GM23338 (cell line): ENCODE measurements at regions not wholly inside any gene's neighbourhood (a gene's known extent, or its start where the extent isn't known, plus 50 kb on each side); places are given as distances from the start of the nearest gene placed in this dataset.

Experiments used
- ATAC-seq: fragments of 200-7000 bp; cut with Tn5 transposase; 3 replicates; pipeline ENCODE4 v1.9.1; 2020
- DNase-seq: peaks from one replicate; pipeline ENCODE4 v3.0.0-alpha.2; 2015; ENCODE audit warnings: low spot score
- H2AFZ ChIP-seq: fragments of 200-600 bp; sonication (generic); 2 replicates; pipeline ENCODE4 v1.8.0; 2016; ENCODE audit warnings: antibody characterized with exemption, mild to moderate bottlenecking, moderate library complexity
- H3F3A ChIP-seq: fragments of 200-600 bp; sonication (generic); replicated peaks from 2 replicates; pipeline ENCODE4 v1.8.0; 2017; ENCODE audit warnings: antibody characterized with exemption, mixed run types, low read depth
- H3K27ac ChIP-seq: fragments of 200-600 bp; sonication (generic); 2 replicates; pipeline ENCODE4 v1.6.1; 2016; ENCODE audit warnings: low read depth
- H3K27me3 ChIP-seq: fragments of 200-600 bp; sonication (generic); 2 replicates; pipeline ENCODE4 v1.8.0; 2016; ENCODE audit warnings: mild to moderate bottlenecking, mixed run types, moderate library complexity; ENCODE audit not compliant: insufficient read depth
- H3K36me3 ChIP-seq: fragments of 200-600 bp; sonication (generic); 2 replicates; pipeline ENCODE4 v1.8.0; 2016; ENCODE audit warnings: mild to moderate bottlenecking; ENCODE audit not compliant: insufficient read depth
- H3K4me1 ChIP-seq: fragments of 200-600 bp; sonication (generic); 2 replicates; pipeline ENCODE4 v1.8.0; 2016; ENCODE audit warnings: mild to moderate bottlenecking, moderate library complexity; ENCODE audit not compliant: insufficient read depth
- H3K4me2 ChIP-seq: fragments of 200-600 bp; sonication (generic); 2 replicates; pipeline ENCODE4 v1.7.1; 2017; ENCODE audit warnings: mixed run types
- H3K4me3 ChIP-seq: fragments of 200-600 bp; sonication (generic); 2 replicates; pipeline ENCODE4 v1.6.1; 2016; ENCODE audit warnings: mixed run types
- H3K79me2 ChIP-seq: fragments of 200-600 bp; sonication (generic); replicated peaks from 2 replicates; pipeline ENCODE4 v1.8.0; 2017; ENCODE audit warnings: mild to moderate bottlenecking; ENCODE audit not compliant: insufficient read depth
- H3K9me2 ChIP-seq: fragments of 200-600 bp; sonication (generic); 2 replicates; pipeline ENCODE4 v1.8.0; 2017; ENCODE audit not compliant: insufficient read depth
- H4K20me1 ChIP-seq: fragments of 200-600 bp; sonication (generic); replicated peaks from 2 replicates; pipeline ENCODE4 v1.8.0; 2017; ENCODE audit warnings: mild to moderate bottlenecking; ENCODE audit not compliant: insufficient read depth
- H3K27ac Mint-ChIP-seq: 2 replicates; pipeline ENCODE4 v1.8.0; 2020; ENCODE audit warnings: inconsistent platforms, mild to moderate bottlenecking, moderate library complexity, mixed read lengths
- H3K27me3 Mint-ChIP-seq: 3 replicates; pipeline ENCODE4 v1.8.0; 2022; ENCODE audit warnings: low read depth, mild to moderate bottlenecking, moderate library complexity, mixed read lengths, inconsistent platforms; ENCODE audit not compliant: insufficient read depth, poor library complexity
- H3K36me3 Mint-ChIP-seq: 3 replicates; pipeline ENCODE4 v1.8.0; 2021; ENCODE audit warnings: low read depth, mild to moderate bottlenecking, inconsistent platforms, moderate library complexity, mixed read lengths
- H3K4me1 Mint-ChIP-seq: 3 replicates; pipeline ENCODE4 v1.8.0; 2020; ENCODE audit warnings: mild to moderate bottlenecking, inconsistent platforms, mixed read lengths
- H3K4me3 Mint-ChIP-seq: 3 replicates; pipeline ENCODE4 v1.8.0; 2021; ENCODE audit warnings: moderate library complexity, mild to moderate bottlenecking, inconsistent platforms, mixed read lengths
- H3K9me3 Mint-ChIP-seq: 3 replicates; pipeline ENCODE4 v1.8.0; 2020; ENCODE audit warnings: moderate library complexity, mild to moderate bottlenecking, inconsistent platforms, mixed read lengths
- CREB1 ChIP-seq: fragments of 250-450 bp; sonication (Bioruptor Pico); IDR thresholded peaks from 2 replicates; pipeline ENCODE4 v1.5.0; 2020; ENCODE audit warnings: low read depth, mild to moderate bottlenecking, moderate library complexity
- EZH2 ChIP-seq: fragments of 200-600 bp; sonication (generic); IDR thresholded peaks from one replicate; pipeline ENCODE4 v1.8.0; 2017; ENCODE audit warnings: antibody characterized with exemption, mild to moderate bottlenecking, low read depth; ENCODE audit not compliant: unreplicated experiment
- EZH2phosphoT487 ChIP-seq: fragments of 200-600 bp; sonication (generic); IDR thresholded peaks from one replicate; pipeline ENCODE4 v1.8.1; 2018; ENCODE audit warnings: antibody characterized with exemption; ENCODE audit not compliant: unreplicated experiment
- NANOG ChIP-seq: IDR thresholded peaks from 2 replicates; pipeline ENCODE4 v1.6.1; 2016; ENCODE audit warnings: antibody characterized with exemption, borderline replicate concordance
- POLR2AphosphoS5 ChIP-seq: IDR thresholded peaks from 2 replicates; pipeline ENCODE4 v1.6.1; 2016; ENCODE audit warnings: antibody characterized with exemption, low read depth
- STAT1 ChIP-seq: IDR thresholded peaks from one replicate; pipeline ENCODE4 v1.6.1; 2016; ENCODE audit warnings: antibody characterized with exemption; ENCODE audit not compliant: unreplicated experiment
- ZNF114 ChIP-seq: fragments of 250-450 bp; sonication (Bioruptor Pico); IDR thresholded peaks from 2 replicates; pipeline ENCODE4 v1.5.0; 2020; ENCODE audit warnings: mild to moderate bottlenecking, moderate library complexity
- ZNF331 ChIP-seq: fragments of 250-450 bp; sonication (Bioruptor Pico); IDR thresholded peaks from 2 replicates; pipeline ENCODE4 v1.5.0; 2020; ENCODE audit warnings: low read depth, mild to moderate bottlenecking, moderate library complexity
- TF ChIP-seq, protein P1 (sequence below): fragments of 250-450 bp; sonication (Bioruptor Pico); IDR thresholded peaks from 2 replicates; pipeline ENCODE4 v1.5.0; 2020; ENCODE audit warnings: mild to moderate bottlenecking, moderate library complexity
- TF ChIP-seq, protein P2 (sequence below), 2 experiments: fragments of 200-600 bp in 1 of 2; sonication (generic) in 1 of 2; conservative IDR thresholded peaks; 2 replicates each; pipeline versions ENCODE4 v1.5.1 to v1.6.1; 2016 to 2017; ENCODE audit warnings: antibody characterized with exemption in 2 of 2, low read depth in 2 of 2, mild to moderate bottlenecking in 2 of 2, moderate library complexity in 1 of 2
- TF ChIP-seq, protein P3 (sequence below): IDR thresholded peaks from 2 replicates; pipeline ENCODE4 v1.6.1; 2016; ENCODE audit warnings: antibody characterized with exemption

DNA sequence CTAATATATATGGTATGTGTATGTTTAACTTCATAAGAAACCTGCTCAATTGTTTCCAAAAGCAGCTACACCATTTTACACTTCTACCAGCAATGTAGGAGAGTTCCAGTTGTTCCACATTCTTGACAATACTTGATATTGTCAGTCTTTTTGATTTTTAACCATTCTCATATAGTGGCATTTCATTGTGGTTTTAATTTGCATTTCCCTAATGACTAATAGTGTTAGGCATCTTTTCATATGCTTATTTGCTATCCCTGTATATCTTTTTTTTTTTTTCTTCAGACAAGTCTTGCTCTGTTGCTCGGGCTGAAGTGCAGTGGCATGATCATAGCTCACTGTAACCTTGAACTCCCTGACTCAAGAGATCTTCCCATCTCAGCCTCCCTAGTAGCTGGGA, 58.2 kb upstream of the TRIM2 start:
- peaks cover 26% of the 10 kb centered on the region for H3K4me1 ChIP-seq
- no peaks in the 10 kb centered on the region for H3K36me3 ChIP-seq
- H3K79me2 ChIP-seq, result no peaks in the 10 kb centered on the region
- no peaks in the 10 kb centered on the region for H3K36me3 Mint-ChIP-seq
- H3K4me3 ChIP-seq, result no peak overlapping the region
- H3K27ac Mint-ChIP-seq, result no peak overlapping the region
- H2AFZ ChIP-seq, result no peak overlapping the region; the same call in 1 of the 2 replicates
- H3K27ac ChIP-seq, result no peak overlapping the region
- DNase-seq, result no peak
- H4K20me1 ChIP-seq, result no peaks in the 10 kb centered on the region
- no peaks in the 10 kb centered on the region for H3K9me2 ChIP-seq
- no peak for TF ChIP-seq CREB1 (CRISPR knock-in tag)
- peaks cover 8% of the 10 kb centered on the region for H3K27me3 Mint-ChIP-seq
- no peak overlapping the region for H3K4me3 Mint-ChIP-seq
- H3F3A ChIP-seq, result no peaks in the 10 kb centered on the region
- ATAC-seq, result no peak
- peaks cover 38% of the 10 kb centered on the region for H3K4me1 Mint-ChIP-seq
- no peaks in the 10 kb centered on the region; the same call in 2 of the 3 replicates for H3K9me3 Mint-ChIP-seq
- H3K27me3 ChIP-seq, result peaks cover 3% of the 10 kb centered on the region; the same call in 1 of the 2 replicates
- H3K4me2 ChIP-seq, result no peak overlapping the region

DNA sequence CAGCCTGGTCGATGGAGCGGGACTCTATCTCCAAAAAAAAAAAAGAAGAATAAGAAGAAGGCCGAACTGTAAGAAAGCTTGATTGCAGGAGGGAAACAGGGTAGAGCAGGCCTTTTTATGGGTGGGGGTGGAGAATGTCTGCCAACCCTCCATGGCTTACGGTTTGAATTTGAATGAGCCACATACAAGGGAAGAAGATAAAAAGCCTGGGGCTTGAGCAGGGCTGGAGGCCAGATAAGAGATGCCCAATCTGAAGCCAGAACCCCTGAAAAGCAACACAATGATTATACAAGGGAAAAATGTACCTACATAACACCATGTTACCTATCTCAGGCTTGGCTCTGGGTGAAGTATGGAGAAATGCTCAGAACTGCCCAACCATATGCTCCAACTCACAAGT, 57.3 kb upstream of the TRIM2 start:
- 0 out of 3 replicates have a peak overlapping the region, but pooled peaks have one; percentile 20 for H3K4me3 Mint-ChIP-seq
- no peak overlapping the region for H3K27ac ChIP-seq
- no peaks in the 10 kb centered on the region for H4K20me1 ChIP-seq
- no peaks in the 10 kb centered on the region for H3K36me3 ChIP-seq
- no peak overlapping the region for H3K4me3 ChIP-seq
- H3K36me3 Mint-ChIP-seq, result no peaks in the 10 kb centered on the region
- no peaks in the 10 kb centered on the region for H3F3A ChIP-seq
- peak overlapping the region; percentile 49 for H2AFZ ChIP-seq
- no peak overlapping the region for H3K27ac Mint-ChIP-seq
- H3K4me2 ChIP-seq, result peak overlapping the region; percentile 25; the same call in 1 of the 2 replicates
- H3K79me2 ChIP-seq, result no peaks in the 10 kb centered on the region
- no peak for DNase-seq
- peaks cover 46% of the 10 kb centered on the region for H3K4me1 Mint-ChIP-seq
- H3K9me3 Mint-ChIP-seq, result no peaks in the 10 kb centered on the region; the same call in 2 of the 3 replicates
- H3K9me2 ChIP-seq, result no peaks in the 10 kb centered on the region
- peaks cover 12% of the 10 kb centered on the region for H3K27me3 ChIP-seq
- peaks cover 12% of the 10 kb centered on the region for H3K27me3 Mint-ChIP-seq
- peaks cover 33% of the 10 kb centered on the region for H3K4me1 ChIP-seq
- ATAC-seq, result peak; percentile 38
- TF ChIP-seq STAT1 (no peak), EZH2 (no peak), NANOG (no peak), POLR2AphosphoS5 (no peak), EZH2phosphoT487 (no peak), ZNF331 (CRISPR knock-in tag) (no peak), ZNF114 (CRISPR knock-in tag) (no peak)
- TF ChIP-seq, protein P1, sequence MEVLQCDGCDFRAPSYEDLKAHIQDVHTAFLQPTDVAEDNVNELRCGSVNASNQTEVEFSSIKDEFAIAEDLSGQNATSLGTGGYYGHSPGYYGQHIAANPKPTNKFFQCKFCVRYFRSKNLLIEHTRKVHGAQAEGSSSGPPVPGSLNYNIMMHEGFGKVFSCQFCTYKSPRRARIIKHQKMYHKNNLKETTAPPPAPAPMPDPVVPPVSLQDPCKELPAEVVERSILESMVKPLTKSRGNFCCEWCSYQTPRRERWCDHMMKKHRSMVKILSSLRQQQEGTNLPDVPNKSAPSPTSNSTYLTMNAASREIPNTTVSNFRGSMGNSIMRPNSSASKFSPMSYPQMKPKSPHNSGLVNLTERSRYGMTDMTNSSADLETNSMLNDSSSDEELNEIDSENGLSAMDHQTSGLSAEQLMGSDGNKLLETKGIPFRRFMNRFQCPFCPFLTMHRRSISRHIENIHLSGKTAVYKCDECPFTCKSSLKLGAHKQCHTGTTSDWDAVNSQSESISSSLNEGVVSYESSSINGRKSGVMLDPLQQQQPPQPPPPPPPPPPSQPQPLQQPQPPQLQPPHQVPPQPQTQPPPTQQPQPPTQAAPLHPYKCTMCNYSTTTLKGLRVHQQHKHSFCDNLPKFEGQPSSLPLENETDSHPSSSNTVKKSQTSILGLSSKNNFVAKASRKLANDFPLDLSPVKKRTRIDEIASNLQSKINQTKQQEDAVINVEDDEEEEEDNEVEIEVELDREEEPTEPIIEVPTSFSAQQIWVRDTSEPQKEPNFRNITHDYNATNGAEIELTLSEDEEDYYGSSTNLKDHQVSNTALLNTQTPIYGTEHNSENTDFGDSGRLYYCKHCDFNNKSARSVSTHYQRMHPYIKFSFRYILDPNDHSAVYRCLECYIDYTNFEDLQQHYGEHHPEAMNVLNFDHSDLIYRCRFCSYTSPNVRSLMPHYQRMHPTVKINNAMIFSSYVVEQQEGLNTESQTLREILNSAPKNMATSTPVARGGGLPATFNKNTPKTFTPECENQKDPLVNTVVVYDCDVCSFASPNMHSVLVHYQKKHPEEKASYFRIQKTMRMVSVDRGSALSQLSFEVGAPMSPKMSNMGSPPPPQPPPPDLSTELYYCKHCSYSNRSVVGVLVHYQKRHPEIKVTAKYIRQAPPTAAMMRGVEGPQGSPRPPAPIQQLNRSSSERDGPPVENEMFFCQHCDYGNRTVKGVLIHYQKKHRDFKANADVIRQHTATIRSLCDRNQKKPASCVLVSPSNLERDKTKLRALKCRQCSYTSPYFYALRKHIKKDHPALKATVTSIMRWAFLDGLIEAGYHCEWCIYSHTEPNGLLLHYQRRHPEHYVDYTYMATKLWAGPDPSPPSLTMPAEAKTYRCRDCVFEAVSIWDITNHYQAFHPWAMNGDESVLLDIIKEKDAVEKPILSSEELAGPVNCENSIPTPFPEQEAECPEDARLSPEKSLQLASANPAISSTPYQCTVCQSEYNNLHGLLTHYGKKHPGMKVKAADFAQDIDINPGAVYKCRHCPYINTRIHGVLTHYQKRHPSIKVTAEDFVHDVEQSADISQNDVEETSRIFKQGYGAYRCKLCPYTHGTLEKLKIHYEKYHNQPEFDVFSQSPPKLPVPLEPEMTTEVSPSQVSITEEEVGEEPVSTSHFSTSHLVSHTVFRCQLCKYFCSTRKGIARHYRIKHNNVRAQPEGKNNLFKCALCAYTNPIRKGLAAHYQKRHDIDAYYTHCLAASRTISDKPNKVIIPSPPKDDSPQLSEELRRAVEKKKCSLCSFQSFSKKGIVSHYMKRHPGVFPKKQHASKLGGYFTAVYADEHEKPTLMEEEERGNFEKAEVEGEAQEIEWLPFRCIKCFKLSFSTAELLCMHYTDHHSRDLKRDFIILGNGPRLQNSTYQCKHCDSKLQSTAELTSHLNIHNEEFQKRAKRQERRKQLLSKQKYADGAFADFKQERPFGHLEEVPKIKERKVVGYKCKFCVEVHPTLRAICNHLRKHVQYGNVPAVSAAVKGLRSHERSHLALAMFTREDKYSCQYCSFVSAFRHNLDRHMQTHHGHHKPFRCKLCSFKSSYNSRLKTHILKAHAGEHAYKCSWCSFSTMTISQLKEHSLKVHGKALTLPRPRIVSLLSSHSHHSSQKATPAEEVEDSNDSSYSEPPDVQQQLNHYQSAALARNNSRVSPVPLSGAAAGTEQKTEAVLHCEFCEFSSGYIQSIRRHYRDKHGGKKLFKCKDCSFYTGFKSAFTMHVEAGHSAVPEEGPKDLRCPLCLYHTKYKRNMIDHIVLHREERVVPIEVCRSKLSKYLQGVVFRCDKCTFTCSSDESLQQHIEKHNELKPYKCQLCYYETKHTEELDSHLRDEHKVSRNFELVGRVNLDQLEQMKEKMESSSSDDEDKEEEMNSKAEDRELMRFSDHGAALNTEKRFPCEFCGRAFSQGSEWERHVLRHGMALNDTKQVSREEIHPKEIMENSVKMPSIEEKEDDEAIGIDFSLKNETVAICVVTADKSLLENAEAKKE (CRISPR knock-in tag), result no peak
- TF ChIP-seq, protein P2, sequence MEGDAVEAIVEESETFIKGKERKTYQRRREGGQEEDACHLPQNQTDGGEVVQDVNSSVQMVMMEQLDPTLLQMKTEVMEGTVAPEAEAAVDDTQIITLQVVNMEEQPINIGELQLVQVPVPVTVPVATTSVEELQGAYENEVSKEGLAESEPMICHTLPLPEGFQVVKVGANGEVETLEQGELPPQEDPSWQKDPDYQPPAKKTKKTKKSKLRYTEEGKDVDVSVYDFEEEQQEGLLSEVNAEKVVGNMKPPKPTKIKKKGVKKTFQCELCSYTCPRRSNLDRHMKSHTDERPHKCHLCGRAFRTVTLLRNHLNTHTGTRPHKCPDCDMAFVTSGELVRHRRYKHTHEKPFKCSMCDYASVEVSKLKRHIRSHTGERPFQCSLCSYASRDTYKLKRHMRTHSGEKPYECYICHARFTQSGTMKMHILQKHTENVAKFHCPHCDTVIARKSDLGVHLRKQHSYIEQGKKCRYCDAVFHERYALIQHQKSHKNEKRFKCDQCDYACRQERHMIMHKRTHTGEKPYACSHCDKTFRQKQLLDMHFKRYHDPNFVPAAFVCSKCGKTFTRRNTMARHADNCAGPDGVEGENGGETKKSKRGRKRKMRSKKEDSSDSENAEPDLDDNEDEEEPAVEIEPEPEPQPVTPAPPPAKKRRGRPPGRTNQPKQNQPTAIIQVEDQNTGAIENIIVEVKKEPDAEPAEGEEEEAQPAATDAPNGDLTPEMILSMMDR (conservative IDR thresholded peaks at IDR 0.05; ENCODE audit: low read depth in 2 of 2), result no peak
- TF ChIP-seq, protein P3, sequence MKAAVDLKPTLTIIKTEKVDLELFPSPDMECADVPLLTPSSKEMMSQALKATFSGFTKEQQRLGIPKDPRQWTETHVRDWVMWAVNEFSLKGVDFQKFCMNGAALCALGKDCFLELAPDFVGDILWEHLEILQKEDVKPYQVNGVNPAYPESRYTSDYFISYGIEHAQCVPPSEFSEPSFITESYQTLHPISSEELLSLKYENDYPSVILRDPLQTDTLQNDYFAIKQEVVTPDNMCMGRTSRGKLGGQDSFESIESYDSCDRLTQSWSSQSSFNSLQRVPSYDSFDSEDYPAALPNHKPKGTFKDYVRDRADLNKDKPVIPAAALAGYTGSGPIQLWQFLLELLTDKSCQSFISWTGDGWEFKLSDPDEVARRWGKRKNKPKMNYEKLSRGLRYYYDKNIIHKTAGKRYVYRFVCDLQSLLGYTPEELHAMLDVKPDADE, result no peak
